ENCODE measurements at regions not wholly inside any gene's neighbourhood (a gene's known extent, or its start where the extent isn't known, plus 50 kb on each side); places are given as distances from the start of the nearest gene placed in this dataset.
"Not testable (repeated sequence)": the region's sequence is repeated elsewhere in the genome, so short reads cannot be mapped to it uniquely, and the experiment has no call there.

DNA sequence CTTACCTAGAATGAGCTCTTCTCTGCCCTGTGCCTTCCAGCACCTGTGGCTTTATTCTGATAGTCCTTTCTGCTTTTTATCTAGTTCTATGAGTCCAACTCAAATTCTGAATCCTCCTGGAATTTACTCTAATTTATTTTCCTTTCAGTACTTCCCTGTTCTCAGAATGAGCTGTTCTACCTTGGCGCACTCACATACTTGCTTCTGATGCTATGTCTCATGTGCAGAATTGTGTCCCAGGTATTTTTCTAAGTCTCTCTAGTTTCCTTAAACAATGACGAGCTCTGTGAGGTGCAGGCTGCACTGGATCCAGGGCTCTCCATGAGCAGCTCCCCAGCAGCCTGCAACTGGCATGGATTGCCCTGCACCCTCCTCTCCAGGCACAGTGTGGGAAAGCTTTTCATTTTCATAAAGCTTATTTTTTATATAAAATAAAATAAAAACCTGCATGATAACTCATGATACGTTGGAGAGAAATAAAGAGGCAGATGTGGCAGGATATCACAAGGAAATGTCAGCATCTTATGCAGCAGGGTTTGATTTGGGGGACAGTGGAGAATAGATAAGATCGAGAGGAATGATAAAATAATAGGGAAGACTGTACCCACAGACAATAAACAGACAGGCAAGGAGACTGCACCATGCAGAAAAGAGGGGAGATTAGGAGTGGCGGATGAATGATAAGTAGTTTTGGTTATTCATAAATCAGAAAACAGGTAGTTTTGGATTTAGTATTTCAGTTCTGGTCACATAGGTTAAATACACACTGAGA, 258.2 kb upstream of the POM121L12 start:
- no peak for DNase-seq (ENCODE audit: low spot score)

DNA sequence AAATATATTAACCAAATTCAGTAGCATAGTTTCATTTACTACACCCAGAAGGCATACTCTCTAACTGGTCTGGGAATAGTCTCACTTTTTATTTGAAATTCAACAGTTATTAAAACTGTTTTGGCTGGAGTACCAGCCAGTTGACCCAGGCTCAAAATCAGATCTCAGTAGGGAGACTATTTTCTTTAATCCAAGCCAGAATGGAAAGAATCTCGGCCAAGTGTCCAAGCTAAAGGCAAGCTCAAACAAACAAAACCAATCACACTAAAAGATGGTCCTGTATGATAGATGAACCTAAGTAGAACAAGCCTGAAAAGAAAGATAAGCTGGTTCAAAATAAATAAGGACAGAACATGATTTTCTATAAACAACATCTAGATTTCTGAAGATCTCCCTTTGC, 259.6 kb upstream of the POM121L12 start:
- no peak for DNase-seq (ENCODE audit: low spot score)

DNA sequence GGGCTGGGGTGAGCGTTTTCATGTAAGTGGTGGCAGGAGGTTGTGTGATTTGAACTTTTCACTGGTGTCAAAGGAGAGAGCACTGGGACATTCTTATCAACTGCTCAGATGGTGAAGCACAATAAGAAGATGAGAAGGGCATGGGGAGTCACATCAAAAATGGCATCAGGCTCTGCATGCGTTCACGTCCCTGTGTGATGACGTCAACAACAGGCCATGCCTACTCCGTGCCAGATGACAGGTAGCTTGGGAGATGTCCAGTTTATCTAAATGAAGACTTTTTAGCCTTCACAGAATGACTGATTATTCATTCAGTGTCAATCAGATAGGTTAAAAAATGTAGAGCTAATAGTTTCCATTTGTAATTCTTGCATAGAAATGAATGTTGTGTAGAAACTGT, 264.3 kb upstream of the POM121L12 start:
- no peak for DNase-seq (ENCODE audit: low spot score)

DNA sequence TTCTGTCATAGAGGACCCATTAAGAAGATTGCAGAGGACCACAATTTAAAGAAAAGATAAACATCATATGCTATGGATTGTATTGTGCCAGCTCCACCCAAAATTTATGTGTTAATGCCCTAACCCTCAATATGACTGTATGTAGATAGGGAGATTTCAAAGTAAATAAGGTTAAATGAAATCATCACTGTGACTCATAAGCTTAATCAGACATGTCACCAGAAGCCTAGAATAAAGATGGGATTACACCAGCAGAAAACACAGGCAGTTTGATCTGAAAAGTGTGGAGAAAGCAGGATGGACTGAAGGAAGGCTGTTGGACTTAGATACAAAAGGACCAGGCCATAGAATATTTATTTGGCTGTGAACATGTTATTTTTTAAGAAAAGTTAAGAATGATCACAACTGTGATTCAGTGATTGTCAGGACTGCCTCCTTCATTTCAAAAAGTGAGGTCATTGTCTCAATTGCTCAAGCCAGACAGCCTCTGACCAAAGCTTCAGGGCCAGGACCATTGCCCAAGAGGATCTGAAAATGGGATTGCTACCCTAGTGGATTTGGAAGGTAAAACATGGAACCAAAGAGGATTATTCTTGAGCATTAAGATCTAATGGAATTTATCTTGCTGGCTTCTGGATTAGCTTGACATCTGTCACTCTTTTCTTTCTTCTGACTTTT, 270.8 kb upstream of the POM121L12 start:
- no peak for DNase-seq (ENCODE audit: low spot score)

DNA sequence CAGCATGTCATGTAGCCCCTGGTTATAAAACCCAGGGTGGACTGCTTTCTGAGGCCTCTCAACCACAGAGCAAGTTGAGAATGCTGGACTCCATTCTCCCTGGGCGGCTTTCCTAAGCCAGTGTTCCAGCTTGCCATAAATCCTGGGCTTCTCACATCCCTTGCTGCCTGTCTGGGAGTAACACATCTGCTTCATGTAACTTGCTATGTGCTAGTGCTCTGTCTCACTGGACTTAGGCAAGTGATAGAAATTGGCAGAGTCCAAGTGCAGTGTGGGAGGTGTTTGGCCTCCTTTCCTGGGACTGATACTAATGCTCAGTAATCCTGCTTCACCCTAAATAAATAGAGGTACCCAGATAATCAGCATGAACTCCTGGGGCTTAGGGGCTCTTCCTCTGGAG, 277.1 kb upstream of the POM121L12 start:
- no peak for DNase-seq (ENCODE audit: low spot score)

DNA sequence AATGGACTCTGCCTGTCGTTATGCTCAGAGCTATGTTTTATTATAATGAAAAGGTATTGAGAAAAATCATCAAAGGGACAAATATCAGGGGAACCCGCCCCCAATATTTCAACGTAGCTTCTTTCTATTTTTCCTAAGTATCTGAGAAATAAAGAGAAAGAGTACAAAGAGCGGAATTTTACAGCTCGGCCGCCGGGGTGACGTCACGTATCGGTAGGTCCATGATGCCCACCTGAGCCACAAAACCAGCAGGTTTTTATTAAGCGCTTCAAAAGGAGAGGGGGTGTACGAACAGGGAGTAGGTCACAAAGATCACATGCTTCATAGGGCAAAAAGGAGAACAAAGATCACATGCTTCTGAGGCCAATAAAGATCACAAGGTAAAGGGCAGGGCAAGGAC, 281.6 kb upstream of the POM121L12 start:
- DNase-seq (ENCODE audit: low spot score), result no peak

DNA sequence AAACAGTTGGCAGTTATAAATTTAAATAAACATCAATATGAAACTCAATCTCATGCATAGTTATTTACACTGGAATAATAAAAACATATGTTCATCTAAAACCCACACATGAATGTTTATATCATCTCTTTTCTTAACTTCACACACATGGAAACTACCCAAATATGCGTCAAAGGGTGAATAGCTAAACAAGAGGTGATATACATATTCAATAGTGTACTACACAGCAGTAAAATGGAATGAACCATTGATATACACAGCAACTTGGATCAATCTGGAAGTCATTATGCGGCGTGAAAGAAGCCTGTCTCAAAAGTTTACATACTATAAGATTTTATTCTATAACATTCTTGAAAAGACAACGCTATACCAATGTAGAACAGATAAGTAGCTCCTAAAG, 282.5 kb upstream of the POM121L12 start:
- DNase-seq (ENCODE audit: low spot score), result no peak

DNA sequence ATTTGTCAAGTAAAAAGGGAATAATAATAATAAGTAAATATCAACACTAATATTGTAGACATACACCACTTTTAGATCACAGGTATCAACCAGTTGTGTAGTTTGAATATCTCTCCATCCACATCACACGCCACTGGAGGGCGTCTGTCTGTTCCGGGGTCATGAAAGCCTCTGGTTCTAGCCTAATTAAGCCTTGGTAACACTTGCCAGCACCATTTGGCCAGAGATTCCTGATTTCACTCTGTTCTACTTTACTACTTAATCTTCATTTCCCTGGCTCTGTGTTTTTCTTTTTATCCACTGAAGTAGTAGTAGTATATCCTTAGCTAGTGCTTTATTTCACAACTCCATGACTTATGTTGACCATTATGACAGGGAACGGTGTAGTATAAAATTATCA, 285.6 kb upstream of the POM121L12 start:
- DNase-seq (ENCODE audit: low spot score), result peak; percentile 34

DNA sequence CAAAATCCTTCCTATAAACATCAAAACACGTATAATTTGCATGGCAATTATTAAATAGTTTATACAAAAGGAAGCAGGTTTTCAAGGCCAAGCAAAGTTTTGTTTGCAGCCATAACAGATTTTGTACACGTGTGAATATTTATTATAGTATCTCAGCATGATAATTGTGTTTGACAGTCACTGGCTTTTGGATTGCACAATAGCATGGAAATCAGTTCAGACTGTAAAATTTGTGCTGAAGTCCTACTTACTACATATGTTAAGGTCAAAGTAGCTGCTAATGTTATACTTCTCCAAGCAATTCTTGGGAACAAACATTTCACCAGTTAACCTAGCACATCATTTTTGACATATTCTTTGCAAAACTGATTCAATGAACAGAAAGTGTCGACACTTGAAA, 287.6 kb upstream of the POM121L12 start:
- DNase-seq (ENCODE audit: low spot score), result no peak

DNA sequence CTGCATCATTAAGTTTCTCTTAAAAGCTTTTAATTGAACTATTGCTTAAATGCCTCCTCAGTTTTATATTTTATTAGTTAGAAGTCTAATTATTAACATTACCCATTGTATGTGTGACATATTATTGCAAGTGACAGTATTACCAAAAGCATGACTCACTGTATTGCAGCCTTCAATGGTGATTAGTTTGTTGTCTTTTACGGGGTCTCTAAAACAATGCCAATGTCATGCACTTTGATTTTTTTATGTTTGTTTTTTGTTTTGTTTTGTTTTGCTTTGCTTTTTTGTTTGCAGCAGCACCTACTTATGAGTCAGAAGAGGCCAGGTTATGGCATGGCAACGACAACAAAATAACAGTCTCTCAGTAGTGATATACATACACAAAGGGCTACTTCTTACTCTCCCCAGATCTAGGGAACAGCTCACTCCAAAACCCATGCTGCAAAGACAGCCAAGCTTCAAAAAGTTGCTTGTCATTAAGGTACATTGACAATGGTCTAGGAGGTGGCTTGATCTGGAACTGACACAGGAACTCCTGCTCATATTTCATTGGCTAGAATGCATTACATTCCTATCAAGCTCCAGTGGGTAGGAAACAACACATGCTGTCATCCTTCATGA, 293.7 kb upstream of the POM121L12 start:
- DNase-seq (ENCODE audit: low spot score), result no peak

DNA sequence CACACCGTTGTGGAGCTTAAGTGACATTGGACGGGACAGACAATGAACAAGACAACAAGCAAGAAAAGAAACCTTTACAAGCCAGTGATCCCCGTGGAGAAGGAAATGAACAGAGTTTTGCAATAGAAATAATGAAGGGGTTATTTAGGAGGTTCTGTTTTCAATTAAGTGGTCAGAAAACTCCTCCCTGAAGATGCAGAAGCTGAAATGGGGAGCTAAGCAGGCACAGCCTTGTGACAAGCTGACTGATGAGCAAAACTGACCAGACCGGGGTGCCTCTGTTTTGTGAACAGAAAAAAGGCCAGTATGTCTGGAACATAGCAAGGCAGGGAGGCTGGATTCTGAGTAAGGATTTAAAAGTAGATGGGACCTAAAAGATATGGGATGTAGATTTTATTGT, 299.8 kb upstream of the POM121L12 start:
- no peak for DNase-seq (ENCODE audit: low spot score)

DNA sequence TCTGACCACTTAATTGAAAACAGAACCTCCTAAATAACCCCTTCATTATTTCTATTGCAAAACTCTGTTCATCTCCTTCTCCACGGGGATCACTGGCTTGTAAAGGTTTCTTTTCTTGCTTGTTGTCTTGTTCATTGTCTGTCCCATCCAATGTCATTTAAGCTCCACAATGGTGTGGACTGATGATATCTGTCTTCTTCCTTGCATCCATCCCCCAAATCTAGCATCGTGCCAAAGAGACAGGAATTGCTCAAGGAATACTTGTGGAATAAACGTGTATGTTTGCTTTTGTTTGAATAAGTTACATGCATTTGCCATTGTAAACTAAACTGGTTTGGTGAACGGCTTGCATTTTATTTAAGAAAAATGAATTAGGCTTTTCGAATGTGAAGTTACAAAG, 306.8 kb upstream of the POM121L12 start:
- not testable (repeated sequence) for DNase-seq (ENCODE audit: low spot score)

DNA sequence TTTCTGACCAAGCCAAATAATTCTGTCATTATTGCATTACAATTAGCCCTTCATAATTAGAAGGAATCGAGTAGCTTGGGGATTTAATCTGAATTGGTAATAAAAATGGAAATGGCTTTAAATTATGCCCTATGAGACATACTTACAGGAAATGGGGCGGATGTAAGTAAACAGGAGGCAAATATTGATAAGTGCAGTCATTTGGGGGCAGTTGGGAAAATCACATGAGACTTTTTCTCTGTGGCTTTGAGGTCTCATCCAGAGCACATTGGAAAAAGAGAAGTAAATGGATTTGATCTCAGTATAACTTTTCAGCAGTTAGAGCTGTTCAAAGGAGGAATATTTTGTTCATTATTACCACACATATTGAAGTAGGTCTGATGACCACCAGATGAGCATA, 307.8 kb upstream of the POM121L12 start:
- no peak for DNase-seq (ENCODE audit: low spot score)

DNA sequence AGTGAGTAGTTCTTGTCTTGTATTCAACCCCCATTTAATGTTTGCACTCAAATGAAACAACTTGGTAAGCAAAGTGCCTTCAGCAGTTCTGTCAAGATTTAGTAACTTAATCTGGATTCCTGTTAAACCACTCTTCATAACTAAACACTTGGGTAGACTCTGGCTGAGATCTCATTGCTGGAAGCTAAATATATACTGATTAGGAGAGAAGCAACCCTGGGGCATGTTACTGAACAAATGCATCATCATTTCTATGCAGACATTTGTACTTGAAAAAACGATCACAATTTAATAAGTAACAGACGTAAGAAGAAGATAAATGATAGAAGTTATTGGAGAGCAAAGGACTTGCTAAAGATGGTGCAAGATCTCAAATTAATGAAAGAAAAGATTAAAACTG, 308.4 kb upstream of the POM121L12 start:
- no peak for DNase-seq (ENCODE audit: low spot score)

DNA sequence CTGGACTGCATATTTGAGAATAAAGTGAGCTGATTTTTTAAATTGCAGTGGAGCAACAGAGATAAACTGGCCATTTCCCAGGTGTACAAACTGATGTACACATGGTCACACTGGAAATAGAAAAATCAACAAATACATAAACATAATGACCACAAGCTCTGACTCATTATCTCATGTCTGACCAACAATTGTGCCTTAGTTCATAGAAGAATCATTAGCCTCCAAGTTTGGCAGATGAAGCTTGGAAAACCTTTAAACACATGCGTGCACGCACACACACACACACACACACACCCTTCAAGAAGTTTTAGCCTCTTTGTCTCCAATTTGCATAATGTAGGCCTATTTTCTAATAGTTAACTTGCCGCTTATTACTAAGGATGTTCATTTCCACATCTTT, 308.9 kb upstream of the POM121L12 start:
- DNase-seq (ENCODE audit: low spot score), result no peak

DNA sequence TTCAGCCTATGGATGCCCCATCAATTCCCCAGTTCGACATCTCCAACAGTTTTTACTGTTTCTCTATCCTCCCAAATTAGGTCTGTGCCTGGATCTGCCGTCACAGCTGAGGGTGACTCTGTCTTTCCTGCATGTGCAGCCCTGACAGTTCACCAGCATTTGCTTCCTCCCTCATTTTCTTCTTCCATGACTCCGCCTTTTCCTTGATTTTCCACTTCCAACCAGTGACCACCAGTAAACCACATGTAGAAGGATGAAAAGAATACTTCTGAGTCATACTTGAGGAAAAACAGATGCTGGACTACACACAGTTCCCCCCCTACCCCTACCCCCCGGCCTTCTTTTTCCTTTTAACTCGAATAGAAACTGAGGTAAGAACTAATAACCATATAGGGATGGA, 311.8 kb upstream of the POM121L12 start:
- no peak for DNase-seq (ENCODE audit: low spot score)

DNA sequence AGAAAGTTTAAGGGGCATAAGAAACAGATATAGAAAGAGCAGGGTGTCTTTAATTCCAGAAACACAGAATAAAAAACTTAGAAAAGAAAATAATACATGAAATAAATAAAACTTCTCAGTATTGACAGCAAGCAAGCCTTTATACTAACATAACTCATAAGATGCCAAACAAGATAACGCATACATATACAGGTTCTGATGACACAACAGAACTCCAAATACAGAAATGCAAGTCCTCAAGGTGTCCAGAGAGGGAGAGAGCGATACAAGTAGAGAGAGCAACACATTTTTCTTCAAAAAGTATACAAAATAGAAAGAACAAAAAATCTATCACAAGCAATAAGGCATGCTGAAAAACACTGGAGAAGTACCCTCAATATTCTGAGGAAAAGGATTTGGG, 314.6 kb upstream of the POM121L12 start:
- DNase-seq (ENCODE audit: low spot score), result no peak

DNA sequence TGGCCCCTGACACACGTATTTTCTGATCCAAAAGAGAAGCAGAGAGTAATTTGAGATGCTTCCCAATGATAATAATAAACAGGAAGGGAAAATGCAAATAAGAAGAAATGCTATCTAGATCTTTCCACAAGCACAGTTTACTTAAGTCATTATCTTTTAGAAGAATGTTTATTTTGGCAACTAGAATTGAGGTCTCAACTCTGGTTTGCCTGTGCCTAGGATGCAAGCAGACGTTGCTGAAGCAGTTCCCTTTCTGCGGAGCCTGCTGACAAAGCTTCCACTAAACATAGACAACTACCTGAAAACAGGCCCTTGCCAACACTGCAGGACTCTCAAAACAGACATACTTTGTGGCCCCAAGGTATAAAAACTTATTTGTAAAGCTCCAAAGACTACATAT, 315.8 kb upstream of the POM121L12 start:
- DNase-seq (ENCODE audit: low spot score), result no peak

DNA sequence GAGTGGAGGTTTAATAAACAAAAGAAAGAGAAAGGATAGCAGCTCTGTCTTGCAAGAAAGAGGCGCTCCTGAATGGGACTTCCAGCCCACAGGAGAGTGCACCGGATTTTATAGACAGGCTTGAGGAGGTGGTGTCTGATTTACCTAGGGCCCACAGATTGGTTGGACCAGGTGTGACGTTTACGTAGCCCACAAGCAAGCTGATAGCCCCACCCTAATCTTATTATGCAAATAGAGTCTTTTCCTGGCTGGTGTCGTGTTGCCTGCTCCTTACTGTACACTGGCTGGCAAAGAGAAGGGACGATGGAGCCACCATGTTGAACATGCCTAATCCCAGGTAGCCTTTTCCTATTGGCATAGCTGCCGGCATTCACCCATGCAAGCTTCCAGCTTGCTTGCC, 319.7 kb upstream of the POM121L12 start:
- DNase-seq (ENCODE audit: low spot score), result no peak

DNA sequence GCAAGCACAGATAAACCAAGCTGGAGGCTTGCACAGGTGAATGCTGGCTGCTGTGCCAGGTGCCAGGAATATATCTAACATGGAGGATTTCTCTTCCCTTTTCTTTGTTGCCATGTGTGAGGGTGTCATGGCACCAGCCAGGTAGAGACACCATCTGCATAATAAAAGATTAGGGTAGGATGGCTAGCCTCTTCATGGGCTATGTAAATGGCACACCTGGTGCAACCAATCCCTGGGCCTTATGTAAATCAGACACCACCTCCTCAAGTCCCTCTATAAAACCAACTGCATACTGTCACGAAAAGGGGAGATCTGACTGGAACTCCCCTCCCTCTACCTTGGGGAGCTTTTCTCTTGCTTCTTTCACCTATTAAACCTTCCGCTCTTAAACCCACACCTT, 322.5 kb upstream of the POM121L12 start:
- DNase-seq (ENCODE audit: low spot score), result no peak

DNA sequence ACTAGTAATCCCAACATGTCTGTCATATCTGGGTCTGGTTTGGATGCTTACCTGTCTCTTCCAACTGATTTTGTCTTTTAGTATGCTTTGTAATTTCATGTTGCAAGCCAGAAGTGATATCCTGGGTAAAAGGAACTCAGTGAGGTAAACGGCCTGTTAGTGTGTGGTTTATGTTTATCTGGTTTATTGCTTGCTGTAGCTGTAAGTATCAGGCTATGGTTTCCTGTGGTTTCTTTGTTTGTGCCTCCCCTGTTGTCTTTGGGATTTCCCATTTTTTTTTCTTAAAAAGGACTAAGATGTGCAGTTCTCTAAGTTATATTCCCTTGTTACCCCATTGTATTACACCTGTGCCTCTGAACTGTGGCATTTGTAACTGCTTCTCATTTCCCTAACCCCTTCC, 323.5 kb upstream of the POM121L12 start:
- no peak for DNase-seq (ENCODE audit: low spot score)

DNA sequence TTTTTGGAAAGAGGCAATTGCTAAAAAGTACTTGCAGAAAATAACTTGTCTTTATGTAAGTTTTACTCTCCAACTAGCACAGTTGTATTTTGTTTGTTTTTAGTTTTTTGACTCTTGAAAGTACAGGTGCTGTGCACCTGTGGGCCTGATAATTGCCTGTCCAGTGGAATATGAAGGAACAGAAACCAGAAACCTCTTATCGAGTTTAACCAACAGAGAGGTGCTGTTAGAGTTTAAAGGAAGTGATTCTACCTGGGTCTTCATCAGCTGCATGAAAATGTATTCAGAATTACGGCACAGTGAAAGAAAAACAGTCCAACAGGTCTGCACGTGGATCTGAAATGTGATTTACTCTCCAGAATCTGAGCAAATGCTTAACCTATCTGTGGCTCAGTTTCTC, 326.6 kb upstream of the POM121L12 start:
- DNase-seq (ENCODE audit: low spot score), result no peak

DNA sequence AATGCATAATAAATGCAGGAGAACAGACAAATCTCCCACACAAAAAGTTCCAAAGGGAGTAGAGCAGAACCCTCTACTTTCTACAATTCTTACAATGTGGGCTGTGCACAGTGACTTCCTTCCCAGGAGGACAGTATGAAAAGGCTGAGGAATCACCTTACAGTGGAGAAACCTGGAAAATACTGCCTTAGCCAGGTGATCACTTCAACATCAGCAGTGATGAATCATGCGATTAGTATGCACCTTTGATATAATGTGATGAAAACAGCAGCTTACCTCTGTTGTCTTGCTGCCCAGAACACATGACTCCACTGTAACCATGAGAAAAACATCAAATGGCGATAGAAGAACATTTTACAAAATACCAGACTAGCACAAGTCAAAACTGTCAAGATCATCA, 329.7 kb upstream of the POM121L12 start:
- no peak for DNase-seq (ENCODE audit: low spot score)

DNA sequence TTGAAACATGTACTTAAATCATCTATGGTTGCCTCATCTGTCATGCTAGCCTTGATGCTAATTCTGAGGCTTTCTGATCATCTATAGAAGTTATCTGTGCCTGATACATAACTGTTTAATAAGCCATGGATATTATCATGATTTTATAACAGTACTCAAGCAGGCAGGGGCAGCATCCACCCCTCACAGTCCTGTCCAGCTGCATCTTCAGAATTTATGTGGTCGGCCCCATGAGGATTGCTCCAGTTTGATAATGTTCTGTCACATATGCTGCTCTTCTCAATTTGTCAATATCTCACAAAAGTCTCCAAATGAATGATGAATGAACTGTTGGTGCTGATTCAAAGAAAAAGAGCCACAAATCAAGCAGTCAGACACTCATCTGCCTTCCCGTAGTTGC, 335.1 kb upstream of the POM121L12 start:
- no peak for DNase-seq (ENCODE audit: low spot score)

Data from D341Med (cell line).